ENCODE measurements at regions not wholly inside any gene's neighbourhood (a gene's known extent, or its start where the extent isn't known, plus 50 kb on each side); places are given as distances from the start of the nearest gene placed in this dataset. TPM values are rescaled to one million over a fixed set of nuclear protein-coding genes. Genes with fewer than 3 reads are reported as not detected.

GRCh38 chrX:2552621-2553201 lies 51.9 kb upstream of the DHRSX start:
- TF ChIP-seq CTCF (IDR thresholded peaks at IDR 0.05), result no peak
- H3K4me1 ChIP-seq (ENCODE audit: control insufficient read depth in 1 of 2, insufficient read depth in 2 of 2, low read length in 2 of 2), result no peaks in the 10 kb centered on the region
- no peak overlapping the region for H3K27ac Mint-ChIP-seq
- H3K36me3 Mint-ChIP-seq, result no peaks in the 10 kb centered on the region
- no peak overlapping the region for H2AFZ ChIP-seq (ENCODE audit: insufficient read depth, low read depth, low read length, poor library complexity, severe bottlenecking)
- no peak overlapping the region for H3K9ac ChIP-seq (ENCODE audit: insufficient read depth, low read length, poor library complexity, severe bottlenecking)
- H3K27ac ChIP-seq (ENCODE audit: low read depth in 1 of 2, low read length in 2 of 2), result no peak overlapping the region
- no peak for DNase-seq
- H3K9me3 ChIP-seq (replicated peaks in 1 of 2; ENCODE audit: control insufficient read depth in 1 of 2, insufficient read depth in 1 of 2, low read length in 2 of 2), result no peaks in the 10 kb centered on the region
- H3K27me3 ChIP-seq (ENCODE audit: control insufficient read depth in 2 of 2, insufficient read depth in 2 of 2, low read length in 2 of 2), result no peaks in the 10 kb centered on the region
- no peak overlapping the region for H3K4me3 Mint-ChIP-seq
- no peak overlapping the region for H3K4me3 ChIP-seq (replicated peaks in 1 of 3; ENCODE audit: low read depth in 2 of 3, low read length in 3 of 3)
- WGBS (ENCODE audit: insufficient coverage), result no CpG with 5 or more reads among the region's 7 CpGs
- peaks cover 0 to 9% (median 5%) of the 10 kb centered on the region in 7 donors for H3K9me3 Mint-ChIP-seq
- no peaks in the 10 kb centered on the region for H3K36me3 ChIP-seq (replicated peaks in 1 of 2; ENCODE audit: control insufficient read depth in 1 of 2, insufficient read depth in 2 of 2, low read length in 2 of 2)
- no peaks in the 10 kb centered on the region for H4K20me1 ChIP-seq (ENCODE audit: insufficient read depth, low read length)
- no peaks in the 10 kb centered on the region for H3K79me2 ChIP-seq (ENCODE audit: insufficient read depth, low read length)
- H3K4me2 ChIP-seq (replicated peaks; ENCODE audit: extremely low read depth, low read length, poor library complexity, severe bottlenecking), result no peak overlapping the region
- intact Hi-C loops (cut with micrococcal nuclease), result no loop called here
- H3K4me1 Mint-ChIP-seq, result no peaks in the 10 kb centered on the region
- H3K27me3 Mint-ChIP-seq (ENCODE audit: low read depth in 3 of 3), result peaks cover 2 to 7% (median 2%) of the 10 kb centered on the region in 3 donors

GRCh38 chrX:2550328-2551020 lies 49.7 kb upstream of the DHRSX start:
- H3K27me3 Mint-ChIP-seq (ENCODE audit: low read depth in 3 of 3), result peaks cover 2 to 9% (median 2%) of the 10 kb centered on the region in 3 donors
- Histone ChIP-seq H2AFZ (ENCODE audit: insufficient read depth, low read depth, low read length, poor library complexity, severe bottlenecking) (no peak overlapping the region), H4K20me1 (ENCODE audit: insufficient read depth, low read length) (no peaks in the 10 kb centered on the region), H3K27ac (ENCODE audit: low read depth in 1 of 2, low read length in 2 of 2) (no peak overlapping the region), H3K36me3 (replicated peaks in 1 of 2; ENCODE audit: control insufficient read depth in 1 of 2, insufficient read depth in 2 of 2, low read length in 2 of 2) (no peaks in the 10 kb centered on the region), H3K4me3 (replicated peaks in 1 of 3; ENCODE audit: low read depth in 2 of 3, low read length in 3 of 3) (no peak overlapping the region), H3K79me2 (ENCODE audit: insufficient read depth, low read length) (no peaks in the 10 kb centered on the region), H3K4me1 (ENCODE audit: control insufficient read depth in 1 of 2, insufficient read depth in 2 of 2, low read length in 2 of 2) (no peaks in the 10 kb centered on the region), H3K9me3 (replicated peaks in 1 of 2; ENCODE audit: control insufficient read depth in 1 of 2, insufficient read depth in 1 of 2, low read length in 2 of 2) (peaks cover 0 to 3% of the 10 kb centered on the region in 2 donors), H3K4me2 (replicated peaks; ENCODE audit: extremely low read depth, low read length, poor library complexity, severe bottlenecking) (no peak overlapping the region), H3K27me3 (ENCODE audit: control insufficient read depth in 2 of 2, insufficient read depth in 2 of 2, low read length in 2 of 2) (no peaks in the 10 kb centered on the region), H3K9ac (ENCODE audit: insufficient read depth, low read length, poor library complexity, severe bottlenecking) (no peak overlapping the region)
- 94% methylated on average over 6 of the region's 9 CpGs for WGBS (ENCODE audit: insufficient coverage)
- intact Hi-C loops (cut with micrococcal nuclease), result no loop called here
- H3K27ac Mint-ChIP-seq, result peak overlapping the region in 1 of 7 donors; percentile 47
- H3K4me1 Mint-ChIP-seq, result no peaks in the 10 kb centered on the region
- H3K9me3 Mint-ChIP-seq, result peaks cover 3 to 20% (median 8%) of the 10 kb centered on the region in 7 donors
- no peak for TF ChIP-seq CTCF (IDR thresholded peaks at IDR 0.05)
- DNase-seq, result no peak
- no peaks in the 10 kb centered on the region for H3K36me3 Mint-ChIP-seq
- no peak overlapping the region for H3K4me3 Mint-ChIP-seq

Small RNA genes in the stretch of these regions (small RNA-seq; reads per million reads assigned to genes)
- not detected for gene MIR6089 (ENCODE audit: insufficient read length, low read depth)

Measured in CD14-positive monocyte (primary cell).